GM08714 (cell line): ENCODE measurements at regions not wholly inside any gene's neighbourhood (a gene's known extent, or its start where the extent isn't known, plus 50 kb on each side); places are given as distances from the start of the nearest gene placed in this dataset.

Experiments used
- H3K4me3 ChIP-seq: fragments of 200-500 bp; sonication (Bioruptor generic); 2 replicates; pipeline ENCODE4 v1.5.1; 2014; ENCODE audit warnings: mild to moderate bottlenecking, low read length, inconsistent platforms
- ZNF274 ChIP-seq: IDR thresholded peaks from 2 replicates; pipeline ENCODE4 v1.6.1; 2012; ENCODE audit warnings: mild to moderate bottlenecking, low read depth, low read length

DNA sequence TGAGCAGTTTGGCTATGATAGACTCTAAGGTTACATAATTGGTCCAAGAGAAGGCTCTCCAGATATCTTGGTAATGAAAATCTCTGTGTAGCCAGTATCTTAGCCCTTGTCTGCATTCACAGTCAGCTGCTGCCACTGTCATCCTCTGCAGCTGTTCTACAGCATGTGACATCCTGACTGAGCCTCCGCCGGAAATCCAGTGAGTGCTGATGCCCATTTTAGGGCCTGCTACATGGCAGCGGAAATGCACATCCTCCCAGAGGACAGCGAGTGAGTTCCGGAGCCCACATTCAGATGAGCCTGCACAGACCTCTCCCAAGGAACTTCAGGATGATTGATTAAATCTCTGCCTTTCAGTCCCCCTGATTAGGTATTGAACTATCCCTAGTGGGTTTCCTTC lies 237.1 kb downstream of the HHIPL2 start:
- no peak for TF ChIP-seq ZNF274

DNA sequence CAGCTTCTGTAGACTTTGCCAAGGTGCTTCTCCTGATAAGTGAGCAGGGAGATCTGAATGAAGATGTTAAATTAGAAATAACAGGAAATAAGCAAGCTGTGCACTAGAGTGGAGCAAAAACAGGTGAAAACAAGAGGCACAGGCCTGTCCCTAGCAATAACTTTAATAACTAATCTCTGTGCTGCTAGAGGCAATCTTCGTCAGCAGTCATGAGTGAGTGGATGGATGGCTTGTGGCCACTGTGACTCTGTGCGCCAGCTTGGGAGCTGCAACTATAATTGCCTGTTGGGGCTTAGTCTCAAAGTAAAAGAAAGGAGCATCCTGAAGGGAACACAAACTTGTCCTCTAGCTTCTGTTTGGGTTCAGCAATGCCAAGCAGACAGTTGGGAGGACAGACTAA lies 240.3 kb downstream of the HHIPL2 start:
- TF ChIP-seq ZNF274, result no peak
- H3K4me3 ChIP-seq, result no peak overlapping the region

More for the DNA sequence above, 237.1 kb downstream of the HHIPL2 start:
- no peak overlapping the region for H3K4me3 ChIP-seq

DNA sequence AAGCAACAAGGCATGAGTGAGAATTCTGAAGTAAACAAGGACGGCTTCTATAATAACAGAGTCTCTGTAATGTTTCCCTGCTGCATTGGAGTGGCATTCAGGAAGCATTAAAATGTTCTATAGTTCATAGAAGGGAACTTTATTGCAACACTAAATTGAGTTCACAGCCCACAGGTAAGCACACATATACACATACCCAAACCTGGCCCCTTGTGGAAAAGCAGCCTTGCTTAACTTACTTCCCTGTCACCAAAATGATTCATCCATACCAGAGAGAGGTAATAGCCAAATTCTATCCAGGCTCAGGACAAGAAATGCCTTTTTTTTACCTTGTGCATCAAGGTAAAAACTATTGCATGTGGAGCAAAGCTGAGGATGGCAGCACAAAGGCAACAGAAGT lies 241.4 kb downstream of the HHIPL2 start:
- H3K4me3 ChIP-seq, result no peak overlapping the region
- no peak for TF ChIP-seq ZNF274

GRCh38 chr1:222306011-222306410 lies 241.9 kb downstream of the HHIPL2 start:
- no peak overlapping the region for H3K4me3 ChIP-seq
- no peak for TF ChIP-seq ZNF274

DNA sequence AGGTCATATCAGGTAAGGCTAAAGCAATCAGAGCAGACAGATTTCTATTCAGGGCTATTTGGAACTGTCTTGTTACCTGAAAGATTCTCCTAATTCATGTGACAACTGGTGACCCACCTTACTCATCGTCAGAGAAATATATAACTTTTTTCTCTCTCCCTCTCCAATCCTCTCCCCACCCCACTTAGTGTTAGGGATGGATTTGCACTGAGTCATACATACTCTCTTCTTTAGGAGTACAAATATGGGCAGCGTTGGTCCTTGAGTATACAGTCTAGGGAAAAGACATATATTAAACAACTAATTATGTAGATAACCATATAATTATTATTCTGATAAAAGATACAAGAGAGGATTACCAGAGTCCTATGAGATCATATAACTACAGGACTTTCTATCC lies 246.3 kb downstream of the HHIPL2 start:
- no peak for TF ChIP-seq ZNF274
- no peak overlapping the region for H3K4me3 ChIP-seq

DNA sequence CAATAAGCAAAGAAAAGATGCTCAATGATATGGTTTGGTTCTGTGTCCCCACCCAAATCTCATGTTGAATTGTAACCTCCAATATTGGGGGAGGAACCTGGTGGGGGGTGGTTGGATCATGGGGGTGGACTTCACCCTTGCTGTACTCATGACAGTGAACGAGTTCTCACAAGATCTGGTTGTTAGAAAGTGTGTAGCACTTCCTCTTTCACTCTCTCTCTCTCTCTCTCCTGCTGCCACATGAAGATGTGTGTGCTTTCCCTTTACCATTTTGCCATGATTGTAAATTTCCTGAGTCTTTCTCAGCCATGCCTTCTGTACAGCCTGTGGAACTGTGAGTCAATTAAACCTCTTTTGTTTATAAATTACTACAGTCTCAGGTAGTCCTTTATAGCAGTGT lies 248.4 kb downstream of the HHIPL2 start:
- TF ChIP-seq ZNF274, result no peak

DNA sequence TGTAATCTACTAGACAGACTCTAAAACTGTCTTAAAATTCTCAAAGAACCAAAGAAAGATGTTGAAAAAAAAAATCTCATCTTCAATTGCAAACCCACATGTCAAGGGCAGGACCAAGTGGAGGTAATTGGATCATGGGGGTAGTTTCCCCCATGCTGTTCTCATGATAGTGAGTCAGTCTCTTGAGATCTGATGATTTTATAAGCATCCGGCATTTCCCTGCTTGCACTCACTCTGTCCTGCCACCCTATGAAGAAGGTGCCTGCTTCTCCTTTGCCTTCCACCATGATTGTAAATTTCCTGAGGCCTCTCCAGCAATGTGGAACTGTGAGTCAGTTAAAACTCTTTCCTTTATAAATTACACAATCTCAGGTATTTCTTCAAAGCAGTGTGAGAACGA lies 257.0 kb downstream of the HHIPL2 start:
- no peak overlapping the region for H3K4me3 ChIP-seq
- TF ChIP-seq ZNF274, result no peak

More for the DNA sequence above, 248.4 kb downstream of the HHIPL2 start:
- no peak overlapping the region for H3K4me3 ChIP-seq

GRCh38 chr1:222288053-222288452 lies 259.9 kb downstream of the HHIPL2 start:
- H3K4me3 ChIP-seq, result no peak overlapping the region
- no peak for TF ChIP-seq ZNF274

DNA sequence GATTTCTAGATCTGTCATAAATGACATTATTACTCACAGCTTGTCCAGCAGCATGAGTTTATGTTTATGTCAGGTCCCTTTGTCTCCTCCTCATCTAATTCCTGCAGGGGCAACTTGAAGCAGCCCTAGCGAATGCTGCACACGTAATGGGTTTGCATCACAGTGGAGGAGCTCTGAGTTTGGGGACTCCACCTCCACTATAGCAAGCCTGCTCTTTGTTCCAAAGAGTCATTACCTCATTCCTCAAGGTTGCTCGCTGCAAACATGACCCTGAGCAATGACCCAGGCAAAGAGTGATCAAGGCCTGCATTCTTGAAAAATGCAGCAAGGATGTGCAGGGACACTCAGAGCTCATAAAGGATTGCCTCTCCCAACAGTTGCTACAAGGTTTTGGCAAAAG lies 261.9 kb downstream of the HHIPL2 start:
- H3K4me3 ChIP-seq, result no peak overlapping the region
- no peak for TF ChIP-seq ZNF274

DNA sequence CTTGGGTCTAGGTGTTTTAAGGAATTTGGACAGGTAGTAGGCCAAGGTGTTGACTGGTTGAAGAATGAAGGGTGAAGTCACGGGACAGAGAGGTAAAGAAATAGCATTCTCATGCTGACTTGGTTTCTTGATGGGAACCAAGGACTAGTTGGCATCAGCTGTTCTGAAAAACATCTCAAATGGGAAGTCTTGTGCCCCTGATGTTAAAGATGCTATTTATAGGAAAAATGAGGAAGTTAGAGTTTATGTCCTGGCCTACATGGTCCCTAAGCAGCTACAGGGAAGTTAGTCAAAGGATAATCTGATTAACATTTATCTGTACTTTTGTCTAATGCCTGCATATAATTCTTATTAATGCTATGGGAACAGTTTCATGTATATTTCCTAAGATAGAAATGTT lies 262.4 kb downstream of the HHIPL2 start:
- TF ChIP-seq ZNF274, result no peak
- no peak overlapping the region for H3K4me3 ChIP-seq

GRCh38 chr1:222284466-222284865 lies 263.4 kb downstream of the HHIPL2 start:
- H3K4me3 ChIP-seq, result no peak overlapping the region
- TF ChIP-seq ZNF274, result no peak

GRCh38 chr1:222283147-222283768 lies 264.6 kb downstream of the HHIPL2 start:
- TF ChIP-seq ZNF274, result no peak

GRCh38 chr1:222279591-222279990 lies 268.3 kb downstream of the HHIPL2 start:
- H3K4me3 ChIP-seq, result no peak overlapping the region
- no peak for TF ChIP-seq ZNF274

More at GRCh38 chr1:222283147-222283768, 264.6 kb downstream of the HHIPL2 start:
- H3K4me3 ChIP-seq, result no peak overlapping the region

DNA sequence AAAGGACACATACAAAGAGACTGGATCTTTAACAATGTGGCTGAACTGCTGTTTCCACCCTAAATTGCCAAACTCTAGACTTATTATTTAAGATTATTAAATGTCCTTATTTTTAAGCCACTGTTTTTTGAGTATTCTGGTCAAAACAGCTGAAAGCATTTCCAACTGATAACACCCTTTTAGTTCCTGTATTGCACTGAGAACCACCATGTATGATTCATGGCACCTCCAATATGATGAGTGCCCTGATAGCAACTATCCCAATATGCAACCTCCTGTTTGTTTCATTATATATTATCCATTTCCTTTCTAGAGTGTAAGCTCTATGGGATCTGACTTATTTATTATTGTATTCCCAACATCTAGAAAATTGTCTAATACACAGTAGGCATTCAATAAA lies 269.4 kb downstream of the HHIPL2 start:
- TF ChIP-seq ZNF274, result no peak
- H3K4me3 ChIP-seq, result no peak overlapping the region

DNA sequence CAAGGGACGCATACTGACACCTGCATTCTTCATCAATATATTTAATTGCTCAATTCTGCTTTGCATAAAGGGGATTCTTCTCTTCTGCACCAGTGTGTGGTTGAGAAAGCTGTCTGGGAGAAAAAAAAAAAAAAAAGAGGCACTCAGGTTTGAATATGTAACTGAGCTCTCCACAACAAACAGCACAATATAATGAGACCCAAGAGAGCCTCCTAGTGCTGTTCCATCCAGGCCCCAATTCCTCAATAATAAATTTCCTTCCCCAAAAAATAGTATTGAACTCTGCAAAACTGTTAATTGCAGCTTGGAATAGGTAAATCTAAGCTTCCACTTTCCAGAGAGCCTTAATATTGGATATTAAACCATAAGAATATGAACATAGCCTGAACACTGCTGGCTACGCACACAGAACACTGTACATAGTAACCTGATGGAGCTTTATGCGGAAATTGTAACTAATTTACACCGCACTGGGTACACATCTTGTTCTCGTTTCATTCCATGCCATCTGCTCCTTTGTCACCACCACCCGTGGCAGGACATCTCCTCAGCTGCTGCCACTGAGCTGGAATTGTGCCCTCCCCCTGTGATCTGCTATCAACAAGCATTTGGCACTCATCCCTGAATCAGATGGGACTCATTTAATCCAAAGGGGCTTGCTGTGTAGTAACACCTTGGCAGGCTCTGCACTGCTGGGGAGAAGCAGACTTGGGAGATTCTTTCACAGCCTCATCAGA lies 272.0 kb downstream of the HHIPL2 start:
- no peak overlapping the region for H3K4me3 ChIP-seq
- no peak for TF ChIP-seq ZNF274
